ACC112 (cell line): ENCODE measurements at regions not wholly inside any gene's neighbourhood (a gene's known extent, or its start where the extent isn't known, plus 50 kb on each side); places are given as distances from the start of the nearest gene placed in this dataset.

Experiments
- H2AFZ ChIP-seq: fragments of 200-600 bp; sonication (generic); one replicate; pipeline ENCODE4 v1.6.0; 2017; ENCODE audit warnings: antibody characterized with exemption, low read length; ENCODE audit not compliant: unreplicated experiment
- H3K27ac ChIP-seq: fragments of 200-600 bp; sonication (generic); 2 replicates; pipeline ENCODE4 v1.5.1; 2014; ENCODE audit warnings: low read depth, mild to moderate bottlenecking, antibody characterized with exemption, low read length, moderate library complexity
- H3K27me3 ChIP-seq: fragments of 200-600 bp; sonication (generic); 2 replicates; pipeline ENCODE4 v1.6.1; 2014; ENCODE audit warnings: mild to moderate bottlenecking, antibody characterized with exemption, low read length, moderate library complexity, mixed read lengths; ENCODE audit not compliant: insufficient read depth
- H3K36me3 ChIP-seq: fragments of 200-600 bp; sonication (generic); 2 replicates; pipeline ENCODE4 v1.6.1; 2016; ENCODE audit warnings: mild to moderate bottlenecking, antibody characterized with exemption, low read length, moderate library complexity, mixed read lengths; ENCODE audit not compliant: insufficient read depth
- H3K4me1 ChIP-seq: fragments of 200-600 bp; sonication (generic); one replicate; pipeline ENCODE4 v1.6.1; 2016; ENCODE audit warnings: low read length, mixed read lengths; ENCODE audit not compliant: insufficient read depth, unreplicated experiment, control insufficient read depth
- H3K4me3 ChIP-seq: fragments of 200-600 bp; sonication (generic); 2 replicates; pipeline ENCODE4 v1.5.1; 2014; ENCODE audit warnings: mild to moderate bottlenecking, low read depth, low read length
- H3K79me2 ChIP-seq: fragments of 200-600 bp; sonication (generic); one replicate; pipeline ENCODE4 v1.6.0; 2016; ENCODE audit warnings: low read length; ENCODE audit not compliant: control insufficient read depth, unreplicated experiment, insufficient read depth

DNA sequence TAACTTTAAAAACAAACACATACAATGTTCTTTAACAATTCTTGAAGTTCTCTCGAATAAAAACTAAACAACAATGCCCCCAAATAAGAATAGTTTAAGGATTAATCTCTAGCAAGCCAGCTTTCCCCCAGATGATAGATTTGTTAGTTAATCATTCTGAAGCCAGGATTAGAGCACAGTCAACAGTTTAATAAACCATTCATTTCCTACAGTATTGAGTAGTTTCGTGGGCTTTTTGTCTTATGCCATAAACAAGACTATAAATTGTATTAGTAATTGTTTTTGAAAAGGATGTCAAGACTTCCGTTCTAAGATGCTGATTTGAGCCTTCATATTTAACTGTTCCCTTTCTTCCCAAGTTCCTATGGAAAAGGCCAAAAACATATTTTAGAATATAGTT, 136.6 kb downstream of the PIK3R1 start:
- Histone ChIP-seq H3K4me1 (peaks cover 5% of the 10 kb centered on the region), H3K36me3 (no peaks in the 10 kb centered on the region), H3K4me3 (no peak overlapping the region), H3K79me2 (no peaks in the 10 kb centered on the region), H3K27me3 (no peaks in the 10 kb centered on the region), H3K27ac (no peak overlapping the region), H2AFZ (no peak overlapping the region)

GRCh38 chr5:68353605-68354004, 138.0 kb downstream of the PIK3R1 start:
- H3K36me3 ChIP-seq, result no peaks in the 10 kb centered on the region
- no peaks in the 10 kb centered on the region for H3K27me3 ChIP-seq
- H3K79me2 ChIP-seq, result no peaks in the 10 kb centered on the region
- no peak overlapping the region for H3K4me3 ChIP-seq
- H3K27ac ChIP-seq, result no peak overlapping the region
- H3K4me1 ChIP-seq, result peaks cover 5% of the 10 kb centered on the region
- no peak overlapping the region for H2AFZ ChIP-seq

DNA sequence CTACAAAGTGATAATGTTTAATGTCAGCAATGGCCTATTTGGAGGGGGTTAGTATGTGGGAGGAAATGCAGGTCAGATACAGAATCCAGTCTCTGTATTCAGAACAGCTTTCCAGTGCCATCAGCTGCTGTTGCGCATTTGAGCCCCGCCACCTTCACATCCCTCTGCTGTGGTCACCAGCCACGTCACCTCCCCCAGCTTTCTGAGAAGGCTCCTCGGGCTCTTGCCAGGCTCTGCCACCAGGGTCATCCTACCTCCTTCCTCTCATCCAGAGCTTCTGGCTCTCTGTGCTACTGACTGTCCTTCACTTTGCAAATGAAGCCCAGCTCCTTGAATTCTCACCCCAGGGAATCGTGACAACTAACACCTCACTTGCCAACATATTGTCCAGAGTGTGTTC, 138.8 kb downstream of the PIK3R1 start:
- Histone ChIP-seq H3K27ac (no peak overlapping the region), H3K36me3 (no peaks in the 10 kb centered on the region), H3K27me3 (no peaks in the 10 kb centered on the region), H3K4me3 (no peak overlapping the region), H3K4me1 (peaks cover 5% of the 10 kb centered on the region), H3K79me2 (no peaks in the 10 kb centered on the region), H2AFZ (no peak overlapping the region)

GRCh38 chr5:68356216-68356615, 140.7 kb downstream of the PIK3R1 start:
- Histone ChIP-seq H3K36me3 (no peaks in the 10 kb centered on the region), H3K27me3 (no peaks in the 10 kb centered on the region), H3K4me1 (peaks cover 5% of the 10 kb centered on the region), H2AFZ (no peak overlapping the region), H3K27ac (no peak overlapping the region), H3K4me3 (no peak overlapping the region), H3K79me2 (no peaks in the 10 kb centered on the region)

DNA sequence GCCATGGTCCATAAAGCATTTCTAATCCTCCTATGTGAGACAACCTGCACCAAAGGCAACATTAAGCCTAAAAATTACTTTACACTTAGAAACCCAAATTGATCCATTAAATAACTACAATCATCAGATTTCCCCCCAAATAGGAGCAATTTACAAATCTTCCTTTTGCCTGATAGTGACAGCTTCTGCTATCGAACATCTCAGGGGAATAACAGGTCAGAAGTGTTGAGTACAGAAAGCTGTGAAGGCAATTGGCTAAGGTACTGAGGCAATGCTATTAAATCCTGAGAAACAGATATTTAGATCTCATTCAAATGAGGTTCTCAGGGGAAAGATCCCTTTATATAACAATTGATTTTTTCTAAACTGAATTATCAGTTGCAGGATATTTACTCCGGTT, 141.1 kb downstream of the PIK3R1 start:
- H3K79me2 ChIP-seq, result no peaks in the 10 kb centered on the region
- no peaks in the 10 kb centered on the region for H3K36me3 ChIP-seq
- peaks cover 5% of the 10 kb centered on the region for H3K4me1 ChIP-seq
- no peak overlapping the region for H3K4me3 ChIP-seq
- H3K27ac ChIP-seq, result no peak overlapping the region
- no peak overlapping the region for H2AFZ ChIP-seq
- no peaks in the 10 kb centered on the region for H3K27me3 ChIP-seq

- Histone ChIP-seq H3K4me3 (no peak overlapping the region), H3K27me3 (no peaks in the 10 kb centered on the region), H3K36me3 (no peaks in the 10 kb centered on the region), H3K27ac (no peak overlapping the region), H3K79me2 (no peaks in the 10 kb centered on the region), H2AFZ (no peak overlapping the region), H3K4me1 (no peaks in the 10 kb centered on the region)
These were observed 144.1 kb downstream of the PIK3R1 start for GRCh38 chr5:68359699-68360098.

DNA sequence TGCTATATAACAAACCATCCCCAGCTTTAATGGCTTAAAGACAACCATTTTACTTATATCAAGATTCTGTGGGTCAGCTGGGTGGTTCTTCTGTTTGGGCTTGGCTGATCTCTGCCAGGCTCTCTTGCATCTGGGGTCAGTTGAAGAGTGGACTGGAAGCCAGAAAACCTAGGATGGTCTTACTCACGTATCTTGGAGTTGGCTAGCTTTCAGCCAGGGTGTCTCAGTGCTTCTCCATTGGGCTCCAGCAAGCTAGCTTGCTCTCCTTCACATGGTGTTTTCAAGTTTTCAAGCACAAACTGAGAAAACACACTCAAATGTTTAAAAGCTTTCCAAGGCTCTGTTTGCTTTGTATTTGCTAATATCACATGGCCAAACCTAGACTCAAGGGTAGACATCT, 146.8 kb downstream of the PIK3R1 start:
- no peaks in the 10 kb centered on the region for H3K4me1 ChIP-seq
- no peaks in the 10 kb centered on the region for H3K36me3 ChIP-seq
- H3K27ac ChIP-seq, result no peak overlapping the region
- H2AFZ ChIP-seq, result no peak overlapping the region
- H3K79me2 ChIP-seq, result no peaks in the 10 kb centered on the region
- no peak overlapping the region for H3K4me3 ChIP-seq
- H3K27me3 ChIP-seq, result no peaks in the 10 kb centered on the region

GRCh38 chr5:68365889-68366288, 150.3 kb downstream of the PIK3R1 start:
- Histone ChIP-seq H3K4me1 (peaks cover 20% of the 10 kb centered on the region), H3K4me3 (no peak overlapping the region), H2AFZ (no peak overlapping the region), H3K36me3 (no peaks in the 10 kb centered on the region), H3K27me3 (no peaks in the 10 kb centered on the region), H3K79me2 (no peaks in the 10 kb centered on the region), H3K27ac (no peak overlapping the region)

DNA sequence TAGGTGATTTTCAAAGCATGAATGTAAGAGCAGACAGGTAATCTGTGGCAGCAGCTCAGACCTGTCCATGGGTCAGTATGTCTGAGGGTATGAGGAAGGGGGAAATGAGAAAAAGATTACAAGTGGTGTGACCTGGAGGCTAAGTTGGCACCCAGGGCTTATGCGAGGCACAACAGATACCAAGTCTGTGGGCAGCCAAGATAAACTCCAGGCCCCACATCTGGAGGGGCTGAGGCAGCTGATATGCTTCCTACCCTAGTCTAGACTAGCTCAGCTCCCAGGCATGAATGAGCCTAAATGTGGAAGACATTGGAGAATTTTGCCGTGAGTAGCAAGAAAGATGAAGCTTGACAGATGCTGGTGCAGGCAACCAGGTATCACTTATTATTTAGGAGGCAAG, 151.7 kb downstream of the PIK3R1 start:
- no peaks in the 10 kb centered on the region for H3K36me3 ChIP-seq
- H3K79me2 ChIP-seq, result no peaks in the 10 kb centered on the region
- H3K27ac ChIP-seq, result no peak overlapping the region
- H2AFZ ChIP-seq, result no peak overlapping the region
- H3K4me1 ChIP-seq, result peaks cover 20% of the 10 kb centered on the region
- no peaks in the 10 kb centered on the region for H3K27me3 ChIP-seq
- H3K4me3 ChIP-seq, result no peak overlapping the region

DNA sequence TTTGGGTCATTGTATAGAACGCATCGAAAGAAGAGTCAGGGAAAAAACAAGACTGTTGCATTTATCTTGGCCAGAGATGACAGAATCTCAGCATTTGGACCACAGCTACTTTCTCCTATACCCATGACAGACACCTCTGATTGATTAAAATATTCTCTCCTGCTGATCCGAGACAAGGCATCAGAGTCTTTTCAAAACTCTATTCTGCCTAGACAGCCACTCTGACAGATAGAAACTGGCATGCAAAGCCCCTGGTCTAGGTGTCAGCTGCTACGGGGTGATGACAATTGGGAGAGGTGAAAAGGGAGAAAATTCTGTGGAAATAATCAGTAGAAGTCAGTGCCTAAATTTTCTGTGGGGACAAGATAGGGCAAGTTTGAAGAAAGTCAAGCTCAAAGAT, 152.2 kb downstream of the PIK3R1 start:
- Histone ChIP-seq H3K27ac (no peak overlapping the region), H3K27me3 (no peaks in the 10 kb centered on the region), H3K36me3 (no peaks in the 10 kb centered on the region), H2AFZ (no peak overlapping the region), H3K4me3 (no peak overlapping the region), H3K79me2 (no peaks in the 10 kb centered on the region), H3K4me1 (peaks cover 20% of the 10 kb centered on the region)

DNA sequence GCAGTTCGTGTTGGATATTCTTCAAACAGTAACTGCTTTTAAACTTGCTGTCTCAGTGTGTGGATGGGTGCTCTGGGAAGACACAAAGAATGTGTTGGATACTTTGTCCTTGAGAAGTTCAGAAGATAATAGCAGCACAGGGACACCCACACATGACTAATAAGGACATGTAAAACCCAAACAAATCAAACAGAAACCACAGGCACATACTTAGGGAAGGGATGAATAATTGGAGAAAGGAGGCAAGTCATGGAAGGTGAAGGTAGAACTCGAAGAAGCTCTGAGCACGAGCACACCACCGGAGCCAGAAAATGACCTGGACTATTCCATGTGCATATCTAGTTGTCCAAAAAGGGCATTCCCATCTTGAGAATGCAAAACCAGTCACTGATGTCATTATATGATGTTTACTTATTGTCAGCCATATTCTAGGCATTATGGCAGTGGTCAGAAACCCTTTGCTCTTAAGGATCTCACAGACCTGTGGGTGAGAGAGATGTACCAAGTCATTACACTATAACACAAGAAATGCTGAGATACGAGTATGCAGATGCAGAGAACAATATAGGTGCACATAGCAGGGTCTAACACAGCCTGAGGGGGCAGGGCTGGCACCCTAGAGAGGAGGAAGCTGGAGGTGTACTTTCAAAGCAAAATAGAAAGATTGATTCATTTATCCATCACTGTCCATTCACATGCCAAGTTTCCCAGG, 152.9 kb downstream of the PIK3R1 start:
- Histone ChIP-seq H3K4me3 (no peak overlapping the region), H2AFZ (no peak overlapping the region), H3K36me3 (no peaks in the 10 kb centered on the region), H3K27ac (no peak overlapping the region), H3K27me3 (no peaks in the 10 kb centered on the region), H3K79me2 (no peaks in the 10 kb centered on the region), H3K4me1 (peaks cover 20% of the 10 kb centered on the region)
